Heart left ventricle (tissue), 13 donors: ENCODE measurements at regions not wholly inside any gene's neighbourhood (a gene's known extent, or its start where the extent isn't known, plus 50 kb on each side); places are given as distances from the start of the nearest gene placed in this dataset.

Source experiments
- CTCF ChIP-seq, 12 donors: fragments of 200-600 bp; sonication (generic) in 4 of 12; IDR thresholded peaks; one replicate each; pipeline versions ENCODE4 v1.5.0 to v1.8.0; 2018 to 2022; ENCODE audit warnings: antibody characterized with exemption in 12 of 12, mild to moderate bottlenecking in 5 of 12
- POLR2A ChIP-seq, 2 donors: fragments of 450-650 bp; IDR thresholded peaks; one replicate each; pipeline ENCODE4 v1.6.1; 2017; ENCODE audit warnings: antibody characterized with exemption in 2 of 2, mild to moderate bottlenecking in 2 of 2, moderate library complexity in 2 of 2
- donor health status: ischemic (EF 13 %, LVEDD 7.1; RV severe dilation, severe dysfunction).
- donor health status: DM: no; HTN: yes; CAD: no.
- donor health status: DM: no; HTN: no; CAD: no.
- donor health status: ischemic (EF 25% LVEDD 6.9; RV normal size, moderate dysfunction).
- donor health status: ischemic (EF 25% LVEDD 5.7; RV mildly dilated, moderate dysfunction).
- donor health status: ischemic (EF 35%, LVEDD 5.7; RV mildly dilated, moderate dysfunction).
- donor health status: nonischemic (EF 11% LVEDD 7.7; RV severe dilation, severe dysfunction).
- donor health status: DM: yes; HTN: yes; CAD: no.
- donor health status: PGD.
- donor health status: ischemic (EF 29% LVEDD 5.4; RV normal size, mild dysfunction).
- donor health status: nonischemic (EF 23%, LVEDD 6.1; RV moderate dilation, normal function).

DNA sequence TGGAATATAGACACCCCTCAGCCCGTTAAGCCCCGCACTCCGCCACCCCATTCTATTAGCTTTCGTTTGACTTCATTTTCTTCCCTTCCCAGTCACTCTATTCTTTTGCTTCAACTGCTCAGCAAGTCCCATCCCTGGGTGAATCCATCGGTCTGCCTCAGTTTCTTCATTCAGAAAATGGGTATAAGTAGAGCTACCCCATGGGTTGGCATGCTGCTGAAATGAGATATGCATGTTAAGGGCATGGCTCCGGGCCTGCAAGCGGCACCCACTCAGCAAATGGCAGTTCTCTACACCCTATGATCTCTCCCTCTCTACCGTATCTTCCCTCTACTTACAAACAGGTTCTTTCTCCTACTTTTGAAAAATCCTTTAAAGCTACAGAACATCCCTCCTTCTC, 87.8 kb upstream of the IRF2BP2 start:
- TF ChIP-seq CTCF (IDR thresholded peaks at IDR 0.05), result no peak
- TF ChIP-seq POLR2A (IDR thresholded peaks at IDR 0.05), result no peak
